ENCODE measurements at regions not wholly inside any gene's neighbourhood (a gene's known extent, or its start where the extent isn't known, plus 50 kb on each side); places are given as distances from the start of the nearest gene placed in this dataset.

GRCh38 chr13:58376775-58377174 lies 745.2 kb downstream of the PCDH17 start:
- Mint-ChIP-seq H3K4me1 (no peaks in the 10 kb centered on the region), H3K27ac (no peak overlapping the region)
- no peak for TF ChIP-seq JUNB (IDR thresholded peaks at IDR 0.05; ENCODE audit: unreplicated experiment)
- no peak for TF ChIP-seq POLR2AphosphoS5 (IDR thresholded peaks at IDR 0.05; ENCODE audit: low read depth)
- TF ChIP-seq EZH2 (IDR thresholded peaks at IDR 0.05; ENCODE audit: low read depth, unreplicated experiment), result no peak
- no peak for TF ChIP-seq STAT1 (IDR thresholded peaks at IDR 0.05; ENCODE audit: unreplicated experiment)
- TF ChIP-seq ZNF114 (CRISPR knock-in tag; IDR thresholded peaks at IDR 0.05), result no peak
- no peak for TF ChIP-seq CREB1 (CRISPR knock-in tag; IDR thresholded peaks at IDR 0.05; ENCODE audit: low read depth)
- no peak for TF ChIP-seq REST (IDR thresholded peaks at IDR 0.05; ENCODE audit: unreplicated experiment)
- TF ChIP-seq NANOG (IDR thresholded peaks at IDR 0.05; ENCODE audit: borderline replicate concordance), result no peak

GRCh38 chr13:58379221-58379620 lies 747.7 kb downstream of the PCDH17 start:
- no peaks in the 10 kb centered on the region for H3K4me1 ChIP-seq (ENCODE audit: insufficient read depth)
- no peaks in the 10 kb centered on the region for H3F3A ChIP-seq (replicated peaks; ENCODE audit: low read depth)
- H3K27ac Mint-ChIP-seq, result no peak overlapping the region
- H3K36me3 Mint-ChIP-seq (ENCODE audit: low read depth), result no peaks in the 10 kb centered on the region
- H3K79me2 ChIP-seq (replicated peaks; ENCODE audit: insufficient read depth), result no peaks in the 10 kb centered on the region
- H3K9me2 ChIP-seq (ENCODE audit: insufficient read depth), result no peaks in the 10 kb centered on the region
- H3K4me2 ChIP-seq, result no peak overlapping the region
- no peaks in the 10 kb centered on the region; the same call in 2 of the 3 replicates for H3K9me3 Mint-ChIP-seq
- no peaks in the 10 kb centered on the region for H4K20me1 ChIP-seq (replicated peaks; ENCODE audit: insufficient read depth)
- no peaks in the 10 kb centered on the region for H3K4me1 Mint-ChIP-seq
- H3K4me3 ChIP-seq, result no peak overlapping the region
- ATAC-seq, result no peak
- no peaks in the 10 kb centered on the region for H3K27me3 Mint-ChIP-seq (ENCODE audit: insufficient read depth, low read depth, poor library complexity)
- H3K36me3 ChIP-seq (ENCODE audit: insufficient read depth), result no peaks in the 10 kb centered on the region
- H3K27me3 ChIP-seq (ENCODE audit: insufficient read depth), result no peaks in the 10 kb centered on the region
- no peak overlapping the region for H3K4me3 Mint-ChIP-seq
- H3K27ac ChIP-seq (ENCODE audit: low read depth), result no peak overlapping the region
- H2AFZ ChIP-seq, result peak overlapping the region; percentile 1; the same call in 1 of the 2 replicates
- no peak for DNase-seq (ENCODE audit: low spot score)
- TF ChIP-seq EZH2 (IDR thresholded peaks at IDR 0.05; ENCODE audit: low read depth, unreplicated experiment), result no peak
- TF ChIP-seq REST (IDR thresholded peaks at IDR 0.05; ENCODE audit: unreplicated experiment), result no peak
- TF ChIP-seq NANOG (IDR thresholded peaks at IDR 0.05; ENCODE audit: borderline replicate concordance), result no peak
- no peak for TF ChIP-seq POLR2AphosphoS5 (IDR thresholded peaks at IDR 0.05; ENCODE audit: low read depth)
- TF ChIP-seq EZH2phosphoT487 (IDR thresholded peaks at IDR 0.05; ENCODE audit: unreplicated experiment), result no peak

More at GRCh38 chr13:58376775-58377174, 745.2 kb downstream of the PCDH17 start:
- Histone ChIP-seq H3K36me3 (ENCODE audit: insufficient read depth) (no peaks in the 10 kb centered on the region), H2AFZ (0 out of 2 replicates have a peak overlapping the region, but pooled peaks have one; percentile 60), H3K4me1 (ENCODE audit: insufficient read depth) (no peaks in the 10 kb centered on the region), H3K27ac (ENCODE audit: low read depth) (no peak overlapping the region), H3K4me3 (no peak overlapping the region), H3K27me3 (ENCODE audit: insufficient read depth) (no peaks in the 10 kb centered on the region), H4K20me1 (replicated peaks; ENCODE audit: insufficient read depth) (no peaks in the 10 kb centered on the region), H3K9me2 (ENCODE audit: insufficient read depth) (no peaks in the 10 kb centered on the region), H3K79me2 (replicated peaks; ENCODE audit: insufficient read depth) (no peaks in the 10 kb centered on the region), H3K4me2 (no peak overlapping the region), H3F3A (replicated peaks; ENCODE audit: low read depth) (no peaks in the 10 kb centered on the region)
- no peaks in the 10 kb centered on the region; the same call in 2 of the 3 replicates for H3K9me3 Mint-ChIP-seq
- no peak overlapping the region for H3K4me3 Mint-ChIP-seq
- DNase-seq (ENCODE audit: low spot score), result no peak
- no peaks in the 10 kb centered on the region for H3K27me3 Mint-ChIP-seq (ENCODE audit: insufficient read depth, low read depth, poor library complexity)
- no peak for ATAC-seq
- no peaks in the 10 kb centered on the region for H3K36me3 Mint-ChIP-seq (ENCODE audit: low read depth)

All from GM23338 (cell line).